Suppressor macrophage (primary cell): ENCODE measurements at regions not wholly inside any gene's neighbourhood (a gene's known extent, or its start where the extent isn't known, plus 50 kb on each side); places are given as distances from the start of the nearest gene placed in this dataset.
A peak's percentile ranks its signal among the peaks of the same experiment; 100 is the strongest.
"Not testable (repeated sequence)": the region's sequence is repeated elsewhere in the genome, so short reads cannot be mapped to it uniquely, and the experiment has no call there.

ENCODE experiments used
- DNase-seq, 4 experiments: peaks; one replicate each; pipeline ENCODE4 v3.0.0-alpha.2; 2020 to 2022

DNA sequence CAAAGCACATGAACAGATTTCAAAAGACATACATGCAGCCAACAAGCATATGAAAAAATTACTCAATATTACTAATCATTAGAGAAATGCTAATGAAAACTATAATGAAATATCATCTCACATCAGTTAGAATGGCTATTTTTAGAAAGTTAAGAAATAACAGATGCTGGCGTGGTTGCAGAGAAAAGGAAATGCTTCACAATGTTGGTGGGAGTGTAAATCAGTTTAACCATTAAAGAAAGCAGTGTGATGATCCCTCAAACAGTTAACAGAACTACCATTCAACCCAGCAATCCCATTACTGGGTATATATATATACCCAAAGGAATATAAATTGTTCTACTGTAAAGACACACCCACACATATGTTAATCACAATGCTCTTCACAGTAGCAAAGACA lies 117.7 kb upstream of the SETBP1 start:
- peak in 3 of 4 experiments; percentile 14 to 38 (median 25) for DNase-seq

DNA sequence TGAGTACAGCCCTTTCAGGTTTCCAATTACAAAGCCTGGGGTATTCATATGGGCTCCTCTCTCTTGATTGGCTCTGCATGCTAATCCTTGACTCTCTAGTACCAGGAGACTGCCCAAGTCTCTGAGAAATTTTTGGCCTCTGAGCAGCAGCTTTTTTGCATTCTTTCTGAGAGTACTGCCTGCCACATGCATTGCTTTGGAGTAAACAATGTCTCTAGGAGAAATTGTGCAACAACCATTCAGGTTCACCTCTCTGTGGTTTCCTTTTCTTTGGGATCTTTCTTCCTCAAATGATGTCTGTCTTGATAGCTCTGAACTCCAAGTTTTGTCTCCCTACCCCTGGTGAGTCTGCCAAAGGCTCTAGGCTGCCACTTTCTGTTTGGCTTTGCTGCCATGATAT lies 115.8 kb upstream of the SETBP1 start:
- DNase-seq: no peak

- DNase-seq: no peak
These were observed 112.3 kb upstream of the SETBP1 start for GRCh38 chr18:44568342-44568741.

DNA sequence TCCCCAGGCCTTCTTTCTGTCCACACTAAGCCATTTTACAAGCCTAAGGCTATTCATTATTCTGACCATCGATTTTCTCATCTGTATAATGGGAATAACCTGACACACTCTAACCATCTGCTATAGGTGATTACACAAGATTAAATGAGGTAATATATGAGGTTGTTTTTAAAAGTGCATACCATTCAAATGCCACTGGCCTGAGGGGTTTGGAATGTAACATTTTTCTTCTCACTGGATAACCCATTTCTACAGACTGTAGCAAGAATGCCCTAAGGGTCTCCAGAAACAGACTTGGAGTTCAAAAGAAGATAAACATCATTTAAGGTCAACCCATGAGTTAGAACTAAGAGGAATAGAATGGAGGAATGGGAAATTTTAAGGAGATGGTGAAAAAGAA lies 111.7 kb upstream of the SETBP1 start:
- no peak for DNase-seq

GRCh38 chr18:44569391-44570055 lies 111.2 kb upstream of the SETBP1 start:
- no peak for DNase-seq

DNA sequence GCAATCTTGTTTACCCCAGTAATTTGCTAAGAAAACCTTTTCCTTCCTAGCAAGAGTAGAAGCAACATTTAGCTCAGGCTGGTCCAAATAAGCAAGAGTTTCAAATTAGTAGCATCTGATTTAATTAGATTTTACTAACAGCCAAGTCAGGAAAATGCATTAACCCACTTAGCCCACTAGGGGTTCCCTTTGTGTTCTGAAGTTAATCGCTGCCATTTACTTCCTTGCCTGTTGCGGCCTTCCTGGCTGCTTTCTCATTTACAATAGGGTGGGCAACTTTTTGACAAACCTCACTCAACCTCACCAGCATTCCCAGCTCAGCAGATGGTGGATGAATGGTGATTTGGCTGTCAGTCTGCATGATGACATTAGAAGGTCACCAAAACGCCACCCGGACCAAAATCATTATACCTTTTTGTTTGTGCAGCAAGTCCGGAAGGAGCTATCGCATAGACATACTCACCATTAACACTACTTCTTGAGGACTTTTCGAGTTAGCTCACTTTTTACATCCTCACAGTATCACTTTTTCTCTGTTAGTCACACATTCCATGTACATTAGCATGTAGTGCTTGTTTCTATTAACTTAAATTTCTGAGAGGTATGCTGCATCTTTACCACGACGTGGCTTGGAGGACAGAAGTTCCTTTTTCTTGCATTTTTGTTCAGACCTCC lies 101.5 kb upstream of the SETBP1 start:
- DNase-seq: peak in 3 of 4 experiments; percentile 20 to 39 (median 22)

DNA sequence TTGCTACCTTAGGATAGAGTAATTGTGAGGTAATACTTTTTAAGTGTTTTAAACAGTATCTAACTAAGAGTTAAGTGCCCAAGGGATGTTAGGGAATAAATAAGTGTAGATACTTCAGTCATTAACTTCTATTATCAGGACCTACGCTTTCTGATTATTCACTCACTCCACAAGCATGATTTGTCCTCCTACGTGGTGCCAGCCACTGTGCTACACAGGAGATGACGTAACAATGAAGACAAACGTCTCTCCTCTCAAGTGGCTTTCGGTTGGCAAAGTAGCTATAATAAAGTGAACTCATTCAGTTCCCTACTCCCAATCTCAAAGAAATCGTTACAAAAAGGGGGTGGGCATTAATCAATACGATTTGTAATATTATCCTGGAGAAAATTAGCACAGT lies 100.9 kb upstream of the SETBP1 start:
- DNase-seq: peak; percentile 5 to 36 (median 25)

- DNase-seq: no peak
These were observed 100.5 kb upstream of the SETBP1 start for GRCh38 chr18:44580159-44580558.

- DNase-seq: not testable (repeated sequence)
These were observed 99.9 kb upstream of the SETBP1 start for GRCh38 chr18:44580782-44581181.

- DNase-seq: no peak
These were observed 98.2 kb upstream of the SETBP1 start for GRCh38 chr18:44582456-44582855.

- DNase-seq: no peak
These were observed 95.8 kb upstream of the SETBP1 start for GRCh38 chr18:44584900-44585299.

DNA sequence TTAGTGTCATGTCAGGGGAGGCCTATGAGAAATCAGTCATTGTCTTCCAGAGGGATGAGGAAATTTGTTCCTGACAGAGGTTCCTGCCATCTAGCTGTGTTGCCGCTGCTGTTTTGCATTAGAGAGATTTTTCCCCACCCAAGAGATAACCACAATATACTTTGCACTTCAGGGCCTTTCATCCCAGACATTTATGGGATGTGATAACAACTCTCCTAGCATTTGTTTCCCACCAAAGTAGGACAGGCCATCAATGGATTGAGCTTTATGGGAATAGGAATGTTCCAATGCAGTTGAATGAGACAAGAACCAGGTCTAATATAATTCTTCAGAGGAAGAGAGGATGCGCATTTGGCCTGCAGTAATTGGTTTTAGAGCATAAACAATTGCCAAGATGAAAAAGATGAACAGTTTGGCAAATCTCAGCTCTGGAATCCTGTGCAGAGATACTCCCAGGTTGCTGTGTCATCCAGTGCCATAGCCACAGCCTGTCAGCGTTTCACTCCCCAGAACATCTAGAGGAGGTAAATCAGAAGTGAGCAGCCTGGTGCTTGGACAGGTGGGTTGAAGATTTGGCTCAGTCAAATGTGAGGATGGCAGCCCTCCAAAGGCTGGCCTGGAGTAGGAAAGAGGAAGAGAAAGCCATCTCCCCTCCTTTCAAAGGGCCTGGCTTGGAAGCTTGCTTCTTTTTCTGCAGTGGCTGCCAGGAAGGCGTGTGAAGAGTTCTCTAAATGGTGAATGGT lies 93.7 kb upstream of the SETBP1 start:
- peak in 3 of 4 experiments; percentile 8 to 26 (median 17) for DNase-seq

DNA sequence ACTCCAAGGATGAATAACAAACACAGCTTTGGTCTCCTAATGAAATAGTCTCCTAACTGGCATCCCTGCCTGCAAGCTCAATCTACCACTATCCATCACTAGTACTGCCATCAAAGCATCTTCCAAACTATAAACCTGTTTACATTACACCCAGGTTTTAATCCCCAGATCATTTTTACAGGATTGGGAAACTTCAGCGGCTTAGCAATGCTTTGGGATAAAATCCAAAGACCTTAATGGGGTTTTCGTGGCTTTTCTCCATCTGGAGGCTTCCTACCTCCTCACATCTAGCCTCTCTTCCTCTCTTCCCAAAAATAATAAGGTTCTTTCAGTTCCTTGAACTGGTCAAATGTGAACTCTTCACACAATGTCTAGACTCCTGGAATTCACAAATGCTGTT lies 92.2 kb upstream of the SETBP1 start:
- DNase-seq: no peak

DNA sequence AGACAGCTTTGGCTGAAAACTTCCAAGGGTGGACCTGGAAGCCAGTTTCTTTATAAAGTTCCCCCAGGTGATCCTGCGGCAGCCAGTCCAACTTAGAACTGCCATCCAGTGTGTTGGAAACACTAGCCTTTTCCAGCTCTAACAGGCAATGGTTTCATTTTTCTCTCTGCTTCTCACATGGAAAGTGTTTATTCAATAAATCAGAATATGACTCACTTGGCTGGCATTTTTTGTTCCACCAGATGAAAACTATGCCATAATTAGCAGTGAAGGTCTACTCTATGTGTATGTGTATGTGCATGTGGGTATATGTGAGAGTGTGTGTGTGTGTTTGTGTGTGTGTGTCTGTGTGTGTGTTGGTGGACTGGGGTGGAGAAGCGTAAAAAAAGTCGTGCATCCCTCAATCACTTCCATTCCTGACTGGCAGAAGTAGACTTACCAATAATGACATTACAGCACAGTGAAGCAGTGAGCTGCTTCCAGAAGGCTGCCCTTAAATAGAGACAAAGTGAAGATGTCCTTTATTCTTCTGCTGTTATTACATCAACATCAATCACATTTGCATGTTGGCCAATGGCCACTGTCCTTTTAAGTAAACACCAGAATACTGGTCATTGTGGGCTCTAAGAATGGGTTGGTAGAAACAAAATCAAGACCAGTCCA lies 90.9 kb upstream of the SETBP1 start:
- DNase-seq: no peak

GRCh38 chr18:44590956-44591670 lies 89.6 kb upstream of the SETBP1 start:
- DNase-seq: no peak

DNA sequence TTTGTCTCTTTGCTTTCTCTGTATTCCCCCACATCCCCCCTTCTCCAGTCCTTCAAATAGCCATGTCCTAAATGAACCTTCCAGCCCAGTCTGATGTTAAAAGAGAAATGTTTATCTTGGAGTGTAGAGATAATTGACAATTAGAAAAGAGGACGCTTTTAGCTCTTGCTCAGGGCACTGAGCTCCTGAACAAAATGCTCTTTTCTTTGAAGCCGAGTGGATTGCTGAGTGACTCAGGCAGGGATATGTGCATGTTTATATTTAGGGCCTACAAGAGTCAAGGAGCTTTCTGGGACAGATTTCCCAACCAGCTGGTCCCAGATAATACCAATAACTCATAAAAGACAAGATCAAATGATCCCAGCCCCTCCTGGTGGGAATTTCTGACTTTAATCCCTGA lies 88.0 kb upstream of the SETBP1 start:
- no peak for DNase-seq

- no peak for DNase-seq
These were observed 85.8 kb upstream of the SETBP1 start for GRCh38 chr18:44594799-44595467.

- DNase-seq: no peak
These were observed 82.9 kb upstream of the SETBP1 start for GRCh38 chr18:44597797-44598196.

- no peak for DNase-seq
These were observed 82.2 kb upstream of the SETBP1 start for GRCh38 chr18:44598514-44598913.

GRCh38 chr18:44599412-44599811 lies 81.3 kb upstream of the SETBP1 start:
- no peak for DNase-seq

DNA sequence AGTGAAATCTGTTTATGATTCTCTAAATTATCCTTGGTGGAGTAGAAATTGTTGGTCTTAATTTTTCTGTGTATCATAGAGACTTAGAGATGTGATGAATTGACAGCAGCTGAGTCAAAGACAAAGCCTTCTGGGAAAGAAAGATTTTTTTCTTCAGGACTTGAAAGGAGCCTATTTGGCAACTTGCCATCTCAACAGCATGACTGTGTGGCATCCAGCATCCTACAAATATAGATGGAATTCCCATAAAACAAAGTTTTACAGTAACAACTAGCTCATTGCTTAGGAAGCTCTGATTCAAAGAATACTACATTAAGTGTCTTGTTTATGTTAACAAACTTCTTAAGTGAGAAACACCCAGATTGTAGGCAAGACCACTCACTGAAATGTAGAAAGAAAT lies 79.2 kb upstream of the SETBP1 start:
- DNase-seq: no peak

- DNase-seq: no peak
These were observed 78.3 kb upstream of the SETBP1 start for GRCh38 chr18:44602380-44602779.
